ENCODE measurements at regions not wholly inside any gene's neighbourhood (a gene's known extent, or its start where the extent isn't known, plus 50 kb on each side); places are given as distances from the start of the nearest gene placed in this dataset.

- no peaks in the 10 kb centered on the region for H3K27me3 ChIP-seq (ENCODE audit: control insufficient read depth, insufficient read depth, low read length)
- no peaks in the 10 kb centered on the region for H3K36me3 ChIP-seq (ENCODE audit: control insufficient read depth in 2 of 3, insufficient read depth in 3 of 3, low read length in 3 of 3)
- H3K9ac ChIP-seq (ENCODE audit: low read length in 3 of 3), result no peak overlapping the region
- no peak overlapping the region for H3K4me3 ChIP-seq (ENCODE audit: low read length in 3 of 3)
- no peak for FAIRE-seq
- no peaks in the 10 kb centered on the region for H3K9me3 ChIP-seq (ENCODE audit: control insufficient read depth in 2 of 3, insufficient read depth in 1 of 3, low read length in 3 of 3)
- peak in 2 of 5 donors; percentile 15 to 23 for DNase-seq
- intact Hi-C loops (cut with DNase I), result no loop called here
- H3K4me1 ChIP-seq (ENCODE audit: control insufficient read depth in 2 of 3, insufficient read depth in 2 of 3, low read depth in 1 of 3, low read length in 3 of 3), result no peaks in the 10 kb centered on the region
- no peak for TF ChIP-seq CTCF (IDR thresholded peaks at IDR 0.05; ENCODE audit: borderline replicate concordance, extremely low read depth, insufficient read depth)
- H3K27ac ChIP-seq (ENCODE audit: low read depth in 2 of 2, low read length in 2 of 2), result no peak overlapping the region
Measured at GRCh38 chr11:134512061-134512460, 100.0 kb upstream of the B3GAT1 start.

GRCh38 chr11:134511255-134511654, 99.2 kb upstream of the B3GAT1 start:
- H3K4me1 ChIP-seq (ENCODE audit: control insufficient read depth in 2 of 3, insufficient read depth in 2 of 3, low read depth in 1 of 3, low read length in 3 of 3), result no peaks in the 10 kb centered on the region
- no peak for TF ChIP-seq CTCF (IDR thresholded peaks at IDR 0.05; ENCODE audit: borderline replicate concordance, extremely low read depth, insufficient read depth)
- intact Hi-C loops (cut with DNase I), result no loop called here
- no peaks in the 10 kb centered on the region for H3K9me3 ChIP-seq (ENCODE audit: control insufficient read depth in 2 of 3, insufficient read depth in 1 of 3, low read length in 3 of 3)
- no peak overlapping the region for H3K4me3 ChIP-seq (ENCODE audit: low read length in 3 of 3)
- no peak overlapping the region for H3K27ac ChIP-seq (ENCODE audit: low read depth in 2 of 2, low read length in 2 of 2)
- no peak for FAIRE-seq
- H3K36me3 ChIP-seq (ENCODE audit: control insufficient read depth in 2 of 3, insufficient read depth in 3 of 3, low read length in 3 of 3), result no peaks in the 10 kb centered on the region
- no peaks in the 10 kb centered on the region for H3K27me3 ChIP-seq (ENCODE audit: control insufficient read depth, insufficient read depth, low read length)
- H3K9ac ChIP-seq (ENCODE audit: low read length in 3 of 3), result no peak overlapping the region
- DNase-seq, result peak in 2 of 5 donors; percentile 15 to 22

GRCh38 chr11:134510233-134511040, 98.4 kb upstream of the B3GAT1 start:
- no peaks in the 10 kb centered on the region for H3K36me3 ChIP-seq (ENCODE audit: control insufficient read depth in 2 of 3, insufficient read depth in 3 of 3, low read length in 3 of 3)
- intact Hi-C loops (cut with DNase I), result no loop called here
- DNase-seq (peak in 3 of 5 donors; percentile 19 to 43 (median 24)), FAIRE-seq (no peak)
- H3K27me3 ChIP-seq (ENCODE audit: control insufficient read depth, insufficient read depth, low read length), result no peaks in the 10 kb centered on the region
- no peak overlapping the region for H3K9ac ChIP-seq (ENCODE audit: low read length in 3 of 3)
- no peaks in the 10 kb centered on the region for H3K4me1 ChIP-seq (ENCODE audit: control insufficient read depth in 2 of 3, insufficient read depth in 2 of 3, low read depth in 1 of 3, low read length in 3 of 3)
- no peak overlapping the region for H3K27ac ChIP-seq (ENCODE audit: low read depth in 2 of 2, low read length in 2 of 2)
- no peaks in the 10 kb centered on the region for H3K9me3 ChIP-seq (ENCODE audit: control insufficient read depth in 2 of 3, insufficient read depth in 1 of 3, low read length in 3 of 3)
- no peak for TF ChIP-seq CTCF (IDR thresholded peaks at IDR 0.05; ENCODE audit: borderline replicate concordance, extremely low read depth, insufficient read depth)
- no peak overlapping the region for H3K4me3 ChIP-seq (ENCODE audit: low read length in 3 of 3)
